Testis (tissue), 2 donors: ENCODE measurements at regions not wholly inside any gene's neighbourhood (a gene's known extent, or its start where the extent isn't known, plus 50 kb on each side); places are given as distances from the start of the nearest gene placed in this dataset.

Experiments
- DNase-seq: peaks from one replicate; pipeline ENCODE4 v3.0.0-alpha.2; 2019
- H3K27ac ChIP-seq, 2 donors: fragments of 200-600 bp; sonication (generic); one replicate each; pipeline ENCODE4 v1.5.1; 2019
- H3K27me3 ChIP-seq: fragments of 200-600 bp; sonication (generic); one replicate; pipeline ENCODE4 v1.5.1; 2019
- H3K36me3 ChIP-seq: fragments of 200-600 bp; sonication (generic); one replicate; pipeline ENCODE4 v1.5.1; 2017; ENCODE audit warnings: low read depth; ENCODE audit errors: missing control alignments
- H3K4me1 ChIP-seq: fragments of 200-600 bp; sonication (generic); one replicate; pipeline ENCODE4 v1.5.1; 2019
- H3K4me3 ChIP-seq, 2 donors: fragments of 200-600 bp; sonication (generic); one replicate each; pipeline ENCODE4 v1.5.1; 2017 to 2019
- H3K9me3 ChIP-seq: fragments of 200-600 bp; sonication (generic); one replicate; pipeline ENCODE4 v1.5.1; 2017
- CTCF ChIP-seq, 3 experiments: fragments of 450-650 bp in 2 of 3; fragments of 200-600 bp in 1 of 3; sonication (generic) in 1 of 3; IDR thresholded peaks; one replicate each; pipeline ENCODE4 v1.5.1; 2016 to 2019; ENCODE audit warnings: antibody characterized with exemption in 3 of 3, mild to moderate bottlenecking in 2 of 3, moderate library complexity in 1 of 3
- POLR2A ChIP-seq: fragments of 450-650 bp; IDR thresholded peaks from one replicate; pipeline ENCODE4 v1.6.1; 2017; ENCODE audit warnings: antibody characterized with exemption, mild to moderate bottlenecking, moderate library complexity
- WGBS, 2 donors: methylation state at CpG; one replicate each; pipeline ENCODE4 v1.1.5; 2018; 5-methylcytosine and 5-hydroxymethylcytosine counted together
- intact Hi-C: fragments of 100-400 bp; cut with DNase I; formaldehyde crosslinking; loops from one replicate; pipeline ENCODE4 v1.15.1; 2023; ENCODE audit warnings: low total_unique reads

GRCh38 chr1:119308130-119308700 is 60.4 kb upstream of the HAO2 start:
- no peaks in the 10 kb centered on the region for H3K27me3 ChIP-seq
- no peaks in the 10 kb centered on the region for H3K4me1 ChIP-seq
- no peaks in the 10 kb centered on the region for H3K36me3 ChIP-seq
- TF ChIP-seq CTCF (IDR thresholded peaks at IDR 0.05) (no peak), POLR2A (no peak)
- H3K4me3 ChIP-seq = no peak overlapping the region
- no peak overlapping the region for H3K27ac ChIP-seq
- no peaks in the 10 kb centered on the region for H3K9me3 ChIP-seq
- no peak for DNase-seq
- 70 to 89% methylated on average over 3 of the region's 3 CpGs for WGBS, 2 donors
- intact Hi-C loops = no loop called here

- Histone ChIP-seq H3K9me3 (no peaks in the 10 kb centered on the region), H3K4me1 (no peaks in the 10 kb centered on the region), H3K4me3 (no peak overlapping the region), H3K27ac (no peak overlapping the region), H3K36me3 (no peaks in the 10 kb centered on the region), H3K27me3 (no peaks in the 10 kb centered on the region)
- no peak for DNase-seq
- intact Hi-C loops = no loop called here
- WGBS, 2 donors = 67 to 87% methylated on average over 2 of the region's 2 CpGs
- TF ChIP-seq POLR2A (no peak), CTCF (IDR thresholded peaks at IDR 0.05) (no peak)
Observed at GRCh38 chr1:119308806-119309205, 59.8 kb upstream of the HAO2 start.

- 67 to 69% methylated on average over 3 of the region's 3 CpGs for WGBS, 2 donors
- intact Hi-C loops = no loop called here
- Histone ChIP-seq H3K9me3 (no peaks in the 10 kb centered on the region), H3K4me1 (no peaks in the 10 kb centered on the region), H3K27me3 (no peaks in the 10 kb centered on the region), H3K4me3 (no peak overlapping the region), H3K27ac (no peak overlapping the region), H3K36me3 (no peaks in the 10 kb centered on the region)
- TF ChIP-seq POLR2A = no peak
- no peak for TF ChIP-seq CTCF (IDR thresholded peaks at IDR 0.05)
- no peak for DNase-seq
Observed at GRCh38 chr1:119310301-119310700, 58.3 kb upstream of the HAO2 start.

GRCh38 chr1:119312500-119312899 is 56.1 kb upstream of the HAO2 start:
- 85 to 90% methylated on average over 4 of the region's 4 CpGs for WGBS, 2 donors
- Histone ChIP-seq H3K9me3 (no peaks in the 10 kb centered on the region), H3K36me3 (no peaks in the 10 kb centered on the region), H3K27ac (no peak overlapping the region), H3K4me1 (no peaks in the 10 kb centered on the region), H3K4me3 (no peak overlapping the region), H3K27me3 (no peaks in the 10 kb centered on the region)
- no peak for DNase-seq
- intact Hi-C loops = no loop called here
- TF ChIP-seq CTCF (IDR thresholded peaks at IDR 0.05) (no peak), POLR2A (no peak)

- Histone ChIP-seq H3K27me3 (no peaks in the 10 kb centered on the region), H3K36me3 (no peaks in the 10 kb centered on the region), H3K27ac (no peak overlapping the region), H3K9me3 (no peaks in the 10 kb centered on the region), H3K4me3 (no peak overlapping the region), H3K4me1 (no peaks in the 10 kb centered on the region)
- TF ChIP-seq POLR2A (no peak), CTCF (IDR thresholded peaks at IDR 0.05) (no peak)
- intact Hi-C loops = no loop called here
- no peak for DNase-seq
- 85 to 87% methylated on average over 5 of the region's 5 CpGs for WGBS, 2 donors
Observed at GRCh38 chr1:119314001-119314796, 54.4 kb upstream of the HAO2 start.
